HG03066 (cell line): ENCODE measurements at regions not wholly inside any gene's neighbourhood (a gene's known extent, or its start where the extent isn't known, plus 50 kb on each side); places are given as distances from the start of the nearest gene placed in this dataset.

Experiments
- ATAC-seq: cut with Tn5 transposase; IDR thresholded peaks from one replicate; pipeline ENCODE4 v1.9.1; 2021; ENCODE audit warnings: low read depth; ENCODE audit not compliant: unreplicated experiment

- ATAC-seq = no peak
These were observed 292.1 kb downstream of the SOX11 start for GRCh38 chr2:5984273-5984655.

GRCh38 chr2:5984946-5985345, 292.8 kb downstream of the SOX11 start:
- ATAC-seq = no peak

GRCh38 chr2:5985536-5986385, 293.6 kb downstream of the SOX11 start:
- no peak for ATAC-seq

- ATAC-seq = no peak
These were observed 294.9 kb downstream of the SOX11 start for GRCh38 chr2:5986801-5987787.

GRCh38 chr2:5988120-5988519, 295.9 kb downstream of the SOX11 start:
- no peak for ATAC-seq

GRCh38 chr2:5990086-5990485, 297.9 kb downstream of the SOX11 start:
- ATAC-seq = no peak

- no peak for ATAC-seq
These were observed 299.3 kb downstream of the SOX11 start for GRCh38 chr2:5991305-5991968.

GRCh38 chr2:5995832-5996231, 303.6 kb downstream of the SOX11 start:
- no peak for ATAC-seq

GRCh38 chr2:6008186-6008585, 316.0 kb downstream of the SOX11 start:
- no peak for ATAC-seq

- no peak for ATAC-seq
These were observed 316.5 kb downstream of the SOX11 start for GRCh38 chr2:6008726-6009125.

GRCh38 chr2:6010163-6010562, 318.0 kb downstream of the SOX11 start:
- ATAC-seq = no peak

- no peak for ATAC-seq
These were observed 319.7 kb downstream of the SOX11 start for GRCh38 chr2:6011921-6012320.

- ATAC-seq = no peak
These were observed 325.6 kb downstream of the SOX11 start for GRCh38 chr2:6017736-6018286.

- no peak for ATAC-seq
These were observed 332.0 kb downstream of the SOX11 start for GRCh38 chr2:6024229-6024628.

- ATAC-seq = no peak
These were observed 332.6 kb downstream of the SOX11 start for GRCh38 chr2:6024784-6025183.

GRCh38 chr2:6025391-6025790, 333.2 kb downstream of the SOX11 start:
- no peak for ATAC-seq

- ATAC-seq = no peak
These were observed 334.9 kb downstream of the SOX11 start for GRCh38 chr2:6027066-6027465.

- ATAC-seq = no peak
These were observed 339.1 kb downstream of the SOX11 start for GRCh38 chr2:6031200-6031867.

- ATAC-seq = no peak
These were observed 344.0 kb downstream of the SOX11 start for GRCh38 chr2:6036211-6036610.

- no peak for ATAC-seq
These were observed 351.1 kb downstream of the SOX11 start for GRCh38 chr2:6043238-6043637.
